ENCODE measurements at regions not wholly inside any gene's neighbourhood (a gene's known extent, or its start where the extent isn't known, plus 50 kb on each side); places are given as distances from the start of the nearest gene placed in this dataset.

- H3K27ac ChIP-seq: no peak overlapping the region
- TF ChIP-seq, protein P1, sequence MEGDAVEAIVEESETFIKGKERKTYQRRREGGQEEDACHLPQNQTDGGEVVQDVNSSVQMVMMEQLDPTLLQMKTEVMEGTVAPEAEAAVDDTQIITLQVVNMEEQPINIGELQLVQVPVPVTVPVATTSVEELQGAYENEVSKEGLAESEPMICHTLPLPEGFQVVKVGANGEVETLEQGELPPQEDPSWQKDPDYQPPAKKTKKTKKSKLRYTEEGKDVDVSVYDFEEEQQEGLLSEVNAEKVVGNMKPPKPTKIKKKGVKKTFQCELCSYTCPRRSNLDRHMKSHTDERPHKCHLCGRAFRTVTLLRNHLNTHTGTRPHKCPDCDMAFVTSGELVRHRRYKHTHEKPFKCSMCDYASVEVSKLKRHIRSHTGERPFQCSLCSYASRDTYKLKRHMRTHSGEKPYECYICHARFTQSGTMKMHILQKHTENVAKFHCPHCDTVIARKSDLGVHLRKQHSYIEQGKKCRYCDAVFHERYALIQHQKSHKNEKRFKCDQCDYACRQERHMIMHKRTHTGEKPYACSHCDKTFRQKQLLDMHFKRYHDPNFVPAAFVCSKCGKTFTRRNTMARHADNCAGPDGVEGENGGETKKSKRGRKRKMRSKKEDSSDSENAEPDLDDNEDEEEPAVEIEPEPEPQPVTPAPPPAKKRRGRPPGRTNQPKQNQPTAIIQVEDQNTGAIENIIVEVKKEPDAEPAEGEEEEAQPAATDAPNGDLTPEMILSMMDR (IDR thresholded peaks at IDR 0.05): no peak
- no peaks in the 10 kb centered on the region for H3K27me3 ChIP-seq
- no peaks in the 10 kb centered on the region for H3K9me3 ChIP-seq
- no peak for DNase-seq
- no peaks in the 10 kb centered on the region for H3K36me3 ChIP-seq
- H3K4me3 ChIP-seq: no peak overlapping the region
- intact Hi-C loops (cut with DNase I): no loop called here
- no peaks in the 10 kb centered on the region for H3K4me1 ChIP-seq
- no peak overlapping the region for H3K9ac ChIP-seq (ENCODE audit: low read depth in 2 of 2, low read length in 2 of 2)
Measured at GRCh38 chr21:22743085-22743484, 1744.9 kb downstream of the NCAM2 start.

GRCh38 chr21:22754746-22755145, 1756.5 kb downstream of the NCAM2 start:
- no peak overlapping the region for H3K9ac ChIP-seq (ENCODE audit: low read depth in 2 of 2, low read length in 2 of 2)
- DNase-seq: no peak
- no peaks in the 10 kb centered on the region for H3K27me3 ChIP-seq
- H3K4me1 ChIP-seq: no peaks in the 10 kb centered on the region
- intact Hi-C loops (cut with DNase I): no loop called here
- TF ChIP-seq, protein P1 (IDR thresholded peaks at IDR 0.05): no peak
- H3K27ac ChIP-seq: no peak overlapping the region
- H3K9me3 ChIP-seq: no peaks in the 10 kb centered on the region
- H3K4me3 ChIP-seq: no peak overlapping the region
- no peaks in the 10 kb centered on the region for H3K36me3 ChIP-seq

DNA sequence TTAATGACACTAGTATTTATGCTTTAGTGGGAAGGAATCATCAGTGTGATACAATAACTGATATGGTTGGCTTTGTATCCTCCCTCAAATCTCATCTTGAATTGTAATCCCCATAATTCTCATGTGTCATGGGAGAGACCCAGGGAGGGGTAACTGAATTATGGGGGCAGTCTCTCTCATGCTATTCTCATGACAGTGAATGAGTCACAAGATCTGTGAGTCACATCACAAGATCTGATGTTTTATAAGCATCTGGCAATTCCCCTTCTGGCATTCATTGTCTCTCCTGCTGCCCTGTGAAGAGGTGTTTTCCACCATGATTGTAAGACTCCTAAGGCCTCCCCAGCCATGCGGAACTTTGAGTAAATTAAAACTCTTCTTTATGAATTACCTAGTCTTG, 1760.3 kb downstream of the NCAM2 start:
- no peaks in the 10 kb centered on the region for H3K36me3 ChIP-seq
- no peak for DNase-seq
- H3K9ac ChIP-seq (ENCODE audit: low read depth in 2 of 2, low read length in 2 of 2): no peak overlapping the region
- H3K4me1 ChIP-seq: no peaks in the 10 kb centered on the region
- intact Hi-C loops (cut with DNase I): no loop called here
- no peak overlapping the region for H3K4me3 ChIP-seq
- no peaks in the 10 kb centered on the region for H3K27me3 ChIP-seq
- TF ChIP-seq, protein P1 (IDR thresholded peaks at IDR 0.05): no peak
- H3K9me3 ChIP-seq: no peaks in the 10 kb centered on the region
- H3K27ac ChIP-seq: no peak overlapping the region

- Histone ChIP-seq H3K36me3 (no peaks in the 10 kb centered on the region), H3K9ac (ENCODE audit: low read depth in 2 of 2, low read length in 2 of 2) (no peak overlapping the region), H3K4me3 (no peak overlapping the region), H3K27me3 (no peaks in the 10 kb centered on the region), H3K27ac (no peak overlapping the region), H3K4me1 (no peaks in the 10 kb centered on the region), H3K9me3 (no peaks in the 10 kb centered on the region)
- TF ChIP-seq, protein P1 (IDR thresholded peaks at IDR 0.05): no peak
- intact Hi-C loops (cut with DNase I): no loop called here
- no peak for DNase-seq
Measured at GRCh38 chr21:22762463-22762862, 1764.3 kb downstream of the NCAM2 start.

DNA sequence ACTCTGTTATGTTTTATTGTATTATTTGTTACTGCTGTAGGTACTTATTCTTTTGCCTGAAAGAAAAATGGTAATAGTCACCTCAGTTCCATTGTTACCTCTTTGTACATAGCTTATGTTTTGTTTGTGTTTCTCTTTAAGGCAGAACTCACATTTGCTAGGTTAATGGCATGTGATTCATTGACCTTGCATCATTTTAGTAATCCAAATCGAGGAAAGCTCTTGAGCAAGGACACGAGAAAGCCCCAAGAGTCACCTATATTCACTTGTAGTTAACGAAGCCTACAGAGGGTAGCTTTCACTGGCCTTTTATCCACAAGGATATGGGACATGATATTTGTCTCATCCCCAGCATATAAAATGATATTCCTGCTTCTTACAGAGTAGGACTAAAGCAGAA, 1765.2 kb downstream of the NCAM2 start:
- no peaks in the 10 kb centered on the region for H3K27me3 ChIP-seq

More for the DNA sequence above, 1765.2 kb downstream of the NCAM2 start:
- no peak overlapping the region for H3K4me3 ChIP-seq
- DNase-seq: no peak
- H3K4me1 ChIP-seq: no peaks in the 10 kb centered on the region
- no peaks in the 10 kb centered on the region for H3K9me3 ChIP-seq
- H3K9ac ChIP-seq (ENCODE audit: low read depth in 2 of 2, low read length in 2 of 2): no peak overlapping the region
- TF ChIP-seq, protein P1 (IDR thresholded peaks at IDR 0.05): no peak
- no peaks in the 10 kb centered on the region for H3K36me3 ChIP-seq
- H3K27ac ChIP-seq: no peak overlapping the region
- intact Hi-C loops (cut with DNase I): no loop called here
